PC-3 (cell line): ENCODE measurements at regions not wholly inside any gene's neighbourhood (a gene's known extent, or its start where the extent isn't known, plus 50 kb on each side); places are given as distances from the start of the nearest gene placed in this dataset.

ENCODE experiments used
- CTCF ChIP-seq: fragments of 300-600 bp; sonication (generic); conservative IDR thresholded peaks from 2 replicates; pipeline ENCODE4 v1.5.1; 2017; ENCODE audit warnings: antibody characterized with exemption, low read depth, mild to moderate bottlenecking, low read length
- EZH2 ChIP-seq: fragments of 300-600 bp; sonication (generic); IDR thresholded peaks from one replicate; pipeline ENCODE4 v1.6.1; 2017; ENCODE audit warnings: antibody characterized with exemption, mild to moderate bottlenecking, low read length; ENCODE audit not compliant: unreplicated experiment
- EZH2phosphoT487 ChIP-seq: fragments of 300-600 bp; sonication (generic); IDR thresholded peaks from 2 replicates; pipeline ENCODE4 v1.6.1; 2018; ENCODE audit warnings: mild to moderate bottlenecking, antibody characterized with exemption, low read length, borderline replicate concordance

- TF ChIP-seq CTCF (no peak), EZH2phosphoT487 (no peak), EZH2 (no peak)
These were observed 128.4 kb downstream of the HAPSTR1 start for GRCh38 chr16:9219813-9220212.
